Liver (tissue), 8 donors: ENCODE measurements at regions not wholly inside any gene's neighbourhood (a gene's known extent, or its start where the extent isn't known, plus 50 kb on each side); places are given as distances from the start of the nearest gene placed in this dataset.

ENCODE experiments used
- DNase-seq: peaks from one replicate; pipeline ENCODE4 v3.0.0-alpha.2; 2017; ENCODE audit warnings: low spot score
- H3K27ac ChIP-seq, 2 donors: one replicate each; pipeline ENCODE4 v1.7.0; 2013; ENCODE audit warnings: inconsistent platforms in 2 of 2, low read length in 2 of 2, control low read depth in 1 of 2, low read depth in 1 of 2, mild to moderate bottlenecking in 1 of 2
- H3K27me3 ChIP-seq, 4 donors: one replicate each; pipeline versions ENCODE4 v1.6.1 to v1.7.0; 2013; ENCODE audit warnings: low read length in 3 of 4, inconsistent platforms in 1 of 4, mild to moderate bottlenecking in 1 of 4, moderate library complexity in 1 of 4; ENCODE audit not compliant: control insufficient read depth in 4 of 4, insufficient read depth in 4 of 4
- H3K36me3 ChIP-seq, 4 donors: one replicate each; pipeline versions ENCODE4 v1.6.1 to v1.7.0; 2013; ENCODE audit warnings: low read length in 3 of 4, mild to moderate bottlenecking in 3 of 4, low read depth in 1 of 4, moderate library complexity in 1 of 4; ENCODE audit not compliant: control insufficient read depth in 4 of 4, insufficient read depth in 3 of 4
- H3K4me1 ChIP-seq, 4 donors: one replicate each; pipeline versions ENCODE4 v1.6.1 to v1.7.0; 2013; ENCODE audit warnings: low read length in 3 of 4, mild to moderate bottlenecking in 3 of 4, moderate library complexity in 1 of 4; ENCODE audit not compliant: control insufficient read depth in 4 of 4, insufficient read depth in 4 of 4
- H3K4me3 ChIP-seq, 3 donors: one replicate each; pipeline versions ENCODE4 v1.6.1 to v1.7.0; 2013; ENCODE audit warnings: low read length in 3 of 3, control low read depth in 1 of 3, low read depth in 1 of 3, mild to moderate bottlenecking in 1 of 3
- H3K9ac ChIP-seq, 2 donors: one replicate each; pipeline ENCODE4 v1.7.0; 2013; ENCODE audit warnings: low read length in 2 of 2, mild to moderate bottlenecking in 2 of 2, moderate library complexity in 2 of 2, control low read depth in 1 of 2, low read depth in 1 of 2
- H3K9me3 ChIP-seq, 4 donors: one replicate each; pipeline versions ENCODE4 v1.6.1 to v1.7.0; 2013; ENCODE audit warnings: low read length in 3 of 4; ENCODE audit not compliant: control insufficient read depth in 4 of 4
- ATF3 ChIP-seq: IDR thresholded peaks from 2 replicates; pipeline ENCODE4 v1.6.1; 2016; ENCODE audit warnings: antibody characterized with exemption
- CTCF ChIP-seq: fragments of 150-350 bp; IDR thresholded peaks from 2 replicates; pipeline ENCODE4 v1.5.1; 2017; ENCODE audit warnings: improper control_type of control experiment, low read depth, low read length; ENCODE audit not compliant: missing input control
- EGR1 ChIP-seq, 2 donors: IDR thresholded peaks; 2 replicates each; pipeline ENCODE4 v1.6.1; 2016 to 2018; ENCODE audit warnings: antibody characterized with exemption in 2 of 2, low read depth in 2 of 2
- FOXA1 ChIP-seq: IDR thresholded peaks from 2 replicates; pipeline ENCODE4 v1.6.1; 2016; ENCODE audit warnings: antibody characterized with exemption
- FOXA2 ChIP-seq: IDR thresholded peaks from 2 replicates; pipeline ENCODE4 v1.6.1; 2016; ENCODE audit warnings: antibody characterized with exemption
- GABPA ChIP-seq, 2 donors: IDR thresholded peaks in 1 of 2; conservative IDR thresholded peaks in 1 of 2; 2 replicates each; pipeline ENCODE4 v1.6.1; 2016; ENCODE audit warnings: antibody characterized with exemption in 2 of 2, mild to moderate bottlenecking in 1 of 2, moderate library complexity in 1 of 2
- HNF4A ChIP-seq, 2 donors: conservative IDR thresholded peaks; 2 replicates each; pipeline ENCODE4 v1.6.1; 2016; ENCODE audit warnings: antibody characterized with exemption in 2 of 2, mild to moderate bottlenecking in 2 of 2
- HNF4G ChIP-seq: IDR thresholded peaks from 2 replicates; pipeline ENCODE4 v1.6.1; 2016; ENCODE audit warnings: antibody characterized with exemption
- JUND ChIP-seq, 2 donors: IDR thresholded peaks; 2 replicates each; pipeline ENCODE4 v1.6.1; 2016; ENCODE audit warnings: antibody characterized with exemption in 2 of 2
- NR2F2 ChIP-seq: IDR thresholded peaks from 2 replicates; pipeline ENCODE4 v1.6.1; 2016; ENCODE audit warnings: antibody characterized with exemption
- RAD21 ChIP-seq, 2 donors: IDR thresholded peaks; 2 replicates each; pipeline ENCODE4 v1.6.1; 2016; ENCODE audit warnings: antibody characterized with exemption in 2 of 2, mild to moderate bottlenecking in 2 of 2
- REST ChIP-seq: IDR thresholded peaks from 2 replicates; pipeline ENCODE4 v1.6.1; 2016; ENCODE audit warnings: antibody characterized with exemption, mild to moderate bottlenecking
- RXRA ChIP-seq, 2 donors: IDR thresholded peaks; 2 replicates each; pipeline ENCODE4 v1.6.1; 2017 to 2018; ENCODE audit warnings: antibody characterized with exemption in 2 of 2, mild to moderate bottlenecking in 1 of 2
- SP1 ChIP-seq: IDR thresholded peaks from 2 replicates; pipeline ENCODE4 v1.6.1; 2018; ENCODE audit warnings: antibody characterized with exemption, mild to moderate bottlenecking
- TAF1 ChIP-seq: conservative IDR thresholded peaks from 2 replicates; pipeline ENCODE4 v1.6.1; 2016; ENCODE audit warnings: antibody characterized with exemption, mild to moderate bottlenecking
- YY1 ChIP-seq: IDR thresholded peaks from 2 replicates; pipeline ENCODE4 v1.6.1; 2016; ENCODE audit warnings: antibody characterized with exemption, mild to moderate bottlenecking
- ZBTB33 ChIP-seq: IDR thresholded peaks from 2 replicates; pipeline ENCODE4 v1.6.1; 2016; ENCODE audit warnings: antibody characterized with exemption
- WGBS: extraction: QIAGEN DNeasy Blood & Tissue Kit; methylation state at CpG from one replicate; pipeline ENCODE4 v1.1.7; 2013; 5-methylcytosine and 5-hydroxymethylcytosine counted together
- donor health status: healthy.
- donor health status: healthy.
- donor health status: healthy.
- donor health status: healthy.
- donor health status: healthy.

GRCh38 chr1:186535388-186536133 lies 74.6 kb upstream of the PDC start:
- TF ChIP-seq TAF1 (no peak), REST (no peak), RAD21 (IDR thresholded peaks at IDR 0.05) (no peak), YY1 (no peak), CTCF (no peak), JUND (IDR thresholded peaks at IDR 0.05) (no peak), ATF3 (no peak), HNF4G (no peak), FOXA2 (no peak), FOXA1 (no peak), SP1 (no peak), RXRA (IDR thresholded peaks at IDR 0.05) (no peak), ZBTB33 (no peak), EGR1 (IDR thresholded peaks at IDR 0.05; ENCODE audit: low read depth in 2 of 2) (no peak), GABPA (IDR thresholded peaks at IDR 0.05 in 1 of 2, conservative IDR thresholded peaks at IDR 0.05 in 1 of 2) (no peak), NR2F2 (no peak), HNF4A (conservative IDR thresholded peaks at IDR 0.05) (no peak)
- H3K9ac ChIP-seq: no peak overlapping the region
- 77% methylated on average over 5 of the region's 5 CpGs for WGBS

More at GRCh38 chr1:186535388-186536133, 74.6 kb upstream of the PDC start:
- no peaks in the 10 kb centered on the region for H3K27me3 ChIP-seq
- no peaks in the 10 kb centered on the region for H3K36me3 ChIP-seq
- no peak for DNase-seq
- no peaks in the 10 kb centered on the region for H3K4me1 ChIP-seq
- no peaks in the 10 kb centered on the region for H3K9me3 ChIP-seq
- H3K27ac ChIP-seq: no peak overlapping the region
- no peak overlapping the region for H3K4me3 ChIP-seq
